IMR-90 (cell line): ENCODE measurements at regions not wholly inside any gene's neighbourhood (a gene's known extent, or its start where the extent isn't known, plus 50 kb on each side); places are given as distances from the start of the nearest gene placed in this dataset.

ENCODE experiments used
- ATAC-seq: fragments of 200-7000 bp; cut with Tn5 transposase; 2 replicates; pipeline ENCODE4 v1.9.1; 2020; ENCODE audit warnings: low read depth, mild to moderate bottlenecking, moderate library complexity
- BruUV-seq: library from RNA; stranded (reverse); fragments of 400-500 nt; replicated peaks from 2 replicates; lab custom pipeline; 2021; lab: Mats Ljungman, UMichigan
- CTCF ChIA-PET: fragments of 300-600 bp; formaldehyde crosslinking; extraction: SDS; loops from one replicate; lab custom pipeline; 2021; ENCODE audit warnings: antibody characterized with exemption; lab: Yijun Ruan, JAX
- POLR2A ChIA-PET: fragments of 300-600 bp; sonication (Branson Sonifier 250); formaldehyde crosslinking; loops from one replicate; lab custom pipeline; 2022; ENCODE audit warnings: antibody characterized with exemption; ENCODE audit not compliant: unreplicated experiment; lab: Charles Lee
- DNase-seq: peaks from one replicate; pipeline ENCODE4 v3.0.0; 2013
- H2AFZ ChIP-seq: replicated peaks from 2 replicates; pipeline ENCODE3; 2013; ENCODE audit warnings: low read length, mild to moderate bottlenecking; ENCODE audit not compliant: poor library complexity
- H2AK5ac ChIP-seq: 2 replicates; pipeline ENCODE4 v1.6.1; 2013; ENCODE audit warnings: low read depth, low read length, inconsistent platforms
- H2AK9ac ChIP-seq: replicated peaks from 2 replicates; pipeline ENCODE3; 2013; ENCODE audit warnings: mild to moderate bottlenecking, low read depth, low read length, moderate library complexity; ENCODE audit not compliant: poor library complexity
- H2BK120ac ChIP-seq: 2 replicates; pipeline ENCODE4 v1.6.1; 2013; ENCODE audit warnings: low read depth, low read length, inconsistent platforms
- H2BK15ac ChIP-seq: 3 replicates; pipeline ENCODE4 v1.6.1; 2013; ENCODE audit warnings: low read depth, low read length, inconsistent platforms
- H2BK20ac ChIP-seq: 2 replicates; pipeline ENCODE4 v1.6.1; 2013; ENCODE audit warnings: low read depth, mild to moderate bottlenecking, inconsistent platforms, low read length, moderate library complexity
- H2BK5ac ChIP-seq: 2 replicates; pipeline ENCODE4 v1.6.1; 2013; ENCODE audit warnings: mild to moderate bottlenecking, low read depth, low read length, inconsistent platforms; ENCODE audit not compliant: poor library complexity, severe bottlenecking
- H3K14ac ChIP-seq: replicated peaks from 2 replicates; pipeline ENCODE4 v1.6.1; 2013; ENCODE audit warnings: low read depth, low read length, inconsistent platforms
- H3K18ac ChIP-seq: 2 replicates; pipeline ENCODE4 v1.6.1; 2013; ENCODE audit warnings: low read depth, low read length, control low read depth
- H3K23ac ChIP-seq: 2 replicates; pipeline ENCODE4 v1.6.1; 2013; ENCODE audit warnings: low read depth, low read length, inconsistent platforms
- H3K27ac ChIP-seq: 2 replicates; pipeline ENCODE4 v1.5.1; 2013; ENCODE audit warnings: mild to moderate bottlenecking, control low read depth, low read length; ENCODE audit not compliant: insufficient read depth
- H3K27me3 ChIP-seq: 2 replicates; pipeline ENCODE4 v1.6.1; 2013; ENCODE audit warnings: low read length; ENCODE audit not compliant: control insufficient read depth, insufficient read depth
- H3K36me3 ChIP-seq: 2 replicates; pipeline ENCODE4 v1.6.1; 2013; ENCODE audit warnings: low read length, mixed read lengths; ENCODE audit not compliant: control insufficient read depth, insufficient read depth
- H3K4ac ChIP-seq: 2 replicates; pipeline ENCODE4 v1.6.1; 2013; ENCODE audit warnings: low read depth, low read length, inconsistent platforms
- H3K4me1 ChIP-seq: 2 replicates; pipeline ENCODE4 v1.6.1; 2013; ENCODE audit warnings: low read length, mixed read lengths; ENCODE audit not compliant: control insufficient read depth, insufficient read depth
- H3K4me2 ChIP-seq: 2 replicates; pipeline ENCODE4 v1.6.1; 2013; ENCODE audit warnings: low read depth, mild to moderate bottlenecking, control low read depth, low read length, moderate library complexity
- H3K4me3 ChIP-seq: 2 replicates; pipeline ENCODE4 v1.5.1; 2013; ENCODE audit warnings: low read depth, mild to moderate bottlenecking, control low read depth, low read length, moderate library complexity; ENCODE audit not compliant: insufficient read depth
- H3K56ac ChIP-seq: 2 replicates; pipeline ENCODE4 v1.6.1; 2013; ENCODE audit warnings: low read length, inconsistent platforms; ENCODE audit not compliant: insufficient read depth; ENCODE audit errors: extremely low read depth
- H3K79me1 ChIP-seq, 2 experiments: 2 replicates each; pipeline ENCODE4 v1.6.1; 2013; ENCODE audit warnings: low read length in 2 of 2, inconsistent platforms in 1 of 2, low read depth in 1 of 2
- H3K9ac ChIP-seq: 2 replicates; pipeline ENCODE4 v1.6.1; 2013; ENCODE audit warnings: low read depth, low read length, control low read depth
- H3K9me1 ChIP-seq: 2 replicates; pipeline ENCODE4 v1.6.1; 2013; ENCODE audit warnings: low read length, inconsistent platforms; ENCODE audit not compliant: insufficient read depth
- H3K9me3 ChIP-seq: 2 replicates; pipeline ENCODE4 v1.6.1; 2013; ENCODE audit warnings: low read length; ENCODE audit not compliant: control insufficient read depth, insufficient read depth
- H4K20me1 ChIP-seq: 2 replicates; pipeline ENCODE4 v1.6.1; 2013; ENCODE audit warnings: low read length, inconsistent platforms; ENCODE audit not compliant: insufficient read depth
- H4K5ac ChIP-seq: 2 replicates; pipeline ENCODE4 v1.6.1; 2013; ENCODE audit warnings: mild to moderate bottlenecking, low read depth, low read length, control low read depth
- H4K8ac ChIP-seq, 2 experiments: 2 replicates each; pipeline ENCODE4 v1.6.1; 2013; ENCODE audit warnings: low read depth in 2 of 2, low read length in 2 of 2, control low read depth in 1 of 2, inconsistent platforms in 1 of 2
- H4K91ac ChIP-seq: 2 replicates; pipeline ENCODE4 v1.6.1; 2013; ENCODE audit warnings: low read depth, low read length, inconsistent platforms; ENCODE audit not compliant: insufficient read depth
- BHLHE40 ChIP-seq: fragments of 150-350 bp; IDR thresholded peaks from 2 replicates; pipeline ENCODE4 v1.6.1; 2016; ENCODE audit warnings: mild to moderate bottlenecking, low read depth, low read length
- CHD1 ChIP-seq: IDR thresholded peaks from 2 replicates; pipeline ENCODE4 v1.6.1; 2012; ENCODE audit warnings: low read depth, low read length, improper control_type of control experiment
- MXI1 ChIP-seq: IDR thresholded peaks from 2 replicates; pipeline ENCODE4 v1.6.1; 2012; ENCODE audit warnings: low read depth, mild to moderate bottlenecking, low read length, moderate library complexity, borderline replicate concordance
- RAD21 ChIP-seq: IDR thresholded peaks from 2 replicates; pipeline ENCODE4 v1.6.1; 2012; ENCODE audit warnings: low read length, improper control_type of control experiment
- RFX5 ChIP-seq: IDR thresholded peaks from 2 replicates; pipeline ENCODE4 v1.8.0; 2012; ENCODE audit warnings: low read depth, mild to moderate bottlenecking, low read length, moderate library complexity
- WGBS, 2 experiments: methylation state at CpG; one replicate each; pipeline versions ENCODE4 v1.1.5 to v1.1.7; 2013; ENCODE audit warnings: missing lambda C conversion rate in 2 of 2; ENCODE audit not compliant: insufficient read length in 1 of 2; ENCODE audit errors: extremely low coverage in 2 of 2; 5-methylcytosine and 5-hydroxymethylcytosine counted together
- dilution Hi-C: fragments of 300-500 bp; cut with HindIII; formaldehyde crosslinking; loops from one replicate; pipeline ENCODE4 v1.14.3; 2018; ENCODE audit warnings: low sequenced_read_pairs; ENCODE audit not compliant: unreplicated experiment
- in situ Hi-C: fragments of 300-500 bp; cut with MboI; formaldehyde crosslinking; loops from 3 replicates; pipeline ENCODE4 v1.14.3; 2019; ENCODE audit warnings: low sequenced_read_pairs, inconsistent platforms, mixed read lengths
- intact Hi-C: fragments of 100-400 bp; cut with micrococcal nuclease; formaldehyde crosslinking; loops from 2 replicates; pipeline ENCODE4 v1.10.0; 2022
- TF ChIP-seq, protein P1 (sequence below): fragments of 150-350 bp; IDR thresholded peaks from 2 replicates; pipeline ENCODE4 v1.6.1; 2016; ENCODE audit warnings: low read depth, mild to moderate bottlenecking, low read length, moderate library complexity, borderline replicate concordance

- Histone ChIP-seq H3K23ac (no peak overlapping the region), H2AK9ac (no peak overlapping the region), H3K9me1 (no peaks in the 10 kb centered on the region), H4K91ac (no peak overlapping the region), H3K14ac (no peak overlapping the region), H4K8ac (no peak overlapping the region), H3K27ac (no peak overlapping the region), H3K79me1 (no peaks in the 10 kb centered on the region), H4K20me1 (no peaks in the 10 kb centered on the region), H3K9me3 (peaks cover 6% of the 10 kb centered on the region; the same call in 1 of the 2 replicates), H2AK5ac (no peak overlapping the region), H4K5ac (no peak overlapping the region), H3K56ac (no peak overlapping the region), H2BK20ac (no peak overlapping the region), H2BK5ac (no peak overlapping the region), H3K4me2 (no peak overlapping the region), H3K4me1 (no peaks in the 10 kb centered on the region), H3K36me3 (no peaks in the 10 kb centered on the region), H3K9ac (no peak overlapping the region), H3K4ac (no peak overlapping the region), H2BK120ac (no peak overlapping the region), H2BK15ac (no peak overlapping the region), H3K4me3 (no peak overlapping the region), H2AFZ (no peak overlapping the region), H3K18ac (no peak overlapping the region), H3K27me3 (no peaks in the 10 kb centered on the region; the same call in 1 of the 2 replicates)
- BruUV-seq: no TSS peak
- TF ChIP-seq RAD21 (no peak), RFX5 (no peak), BHLHE40 (no peak), MXI1 (no peak), CHD1 (no peak)
- TF ChIP-seq, protein P1, sequence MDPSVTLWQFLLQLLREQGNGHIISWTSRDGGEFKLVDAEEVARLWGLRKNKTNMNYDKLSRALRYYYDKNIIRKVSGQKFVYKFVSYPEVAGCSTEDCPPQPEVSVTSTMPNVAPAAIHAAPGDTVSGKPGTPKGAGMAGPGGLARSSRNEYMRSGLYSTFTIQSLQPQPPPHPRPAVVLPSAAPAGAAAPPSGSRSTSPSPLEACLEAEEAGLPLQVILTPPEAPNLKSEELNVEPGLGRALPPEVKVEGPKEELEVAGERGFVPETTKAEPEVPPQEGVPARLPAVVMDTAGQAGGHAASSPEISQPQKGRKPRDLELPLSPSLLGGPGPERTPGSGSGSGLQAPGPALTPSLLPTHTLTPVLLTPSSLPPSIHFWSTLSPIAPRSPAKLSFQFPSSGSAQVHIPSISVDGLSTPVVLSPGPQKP: no peak
- no CpG with 5 or more reads among the region's 3 CpGs for WGBS, 2 experiments
- dilution Hi-C loops: no loop called here
- DNase-seq (no peak), ATAC-seq (no peak)
- ChIA-PET CTCF (no interaction called here), POLR2A (no interaction called here)
- in situ Hi-C loops: no loop called here
- intact Hi-C loops: no loop called here
Measured at GRCh38 chr10:129170812-129171211, 296.2 kb upstream of the MGMT start.
